Suprapubic skin (tissue), 4 donors: ENCODE measurements at regions not wholly inside any gene's neighbourhood (a gene's known extent, or its start where the extent isn't known, plus 50 kb on each side); places are given as distances from the start of the nearest gene placed in this dataset.

Experiments used
- CTCF ChIP-seq, 2 donors: fragments of 200-600 bp in 1 of 2; fragments of 450-650 bp in 1 of 2; sonication (generic) in 1 of 2; IDR thresholded peaks; one replicate each; pipeline ENCODE4 v1.5.1; 2016 to 2019; ENCODE audit warnings: antibody characterized with exemption in 2 of 2, mild to moderate bottlenecking in 1 of 2, moderate library complexity in 1 of 2
- POLR2A ChIP-seq, 2 donors: fragments of 450-650 bp; IDR thresholded peaks; one replicate each; pipeline ENCODE4 v1.6.1; 2017; ENCODE audit warnings: antibody characterized with exemption in 2 of 2, mild to moderate bottlenecking in 2 of 2, moderate library complexity in 2 of 2
- POLR2AphosphoS5 ChIP-seq, 3 donors: sonication (generic); formaldehyde crosslinking; IDR thresholded peaks; one replicate each; pipeline ENCODE4 v1.6.1; 2017; ENCODE audit warnings: antibody characterized with exemption in 3 of 3

GRCh38 chr20:22506827-22507226 is 77.5 kb downstream of the FOXA2 start:
- TF ChIP-seq CTCF (IDR thresholded peaks at IDR 0.05), result no peak
- no peak for TF ChIP-seq POLR2AphosphoS5 (IDR thresholded peaks at IDR 0.05)
- TF ChIP-seq POLR2A (IDR thresholded peaks at IDR 0.05), result no peak
